GM23338 (cell line): ENCODE measurements at regions not wholly inside any gene's neighbourhood (a gene's known extent, or its start where the extent isn't known, plus 50 kb on each side); places are given as distances from the start of the nearest gene placed in this dataset.

Experiments
- CREB1 ChIP-seq: fragments of 250-450 bp; sonication (Bioruptor Pico); IDR thresholded peaks from 2 replicates; pipeline ENCODE4 v1.5.0; 2020; ENCODE audit warnings: low read depth, mild to moderate bottlenecking, moderate library complexity
- CTCF ChIP-seq, 2 experiments: fragments of 200-600 bp in 1 of 2; sonication (generic) in 1 of 2; conservative IDR thresholded peaks; 2 replicates each; pipeline versions ENCODE4 v1.5.1 to v1.6.1; 2016 to 2017; ENCODE audit warnings: antibody characterized with exemption in 2 of 2, low read depth in 2 of 2, mild to moderate bottlenecking in 2 of 2, moderate library complexity in 1 of 2
- ETS1 ChIP-seq: IDR thresholded peaks from 2 replicates; pipeline ENCODE4 v1.6.1; 2016; ENCODE audit warnings: antibody characterized with exemption
- EZH2 ChIP-seq: fragments of 200-600 bp; sonication (generic); IDR thresholded peaks from one replicate; pipeline ENCODE4 v1.8.0; 2017; ENCODE audit warnings: antibody characterized with exemption, mild to moderate bottlenecking, low read depth; ENCODE audit not compliant: unreplicated experiment
- EZH2phosphoT487 ChIP-seq: fragments of 200-600 bp; sonication (generic); IDR thresholded peaks from one replicate; pipeline ENCODE4 v1.8.1; 2018; ENCODE audit warnings: antibody characterized with exemption; ENCODE audit not compliant: unreplicated experiment
- JUNB ChIP-seq: IDR thresholded peaks from one replicate; pipeline ENCODE4 v1.6.1; 2016; ENCODE audit warnings: antibody characterized with exemption; ENCODE audit not compliant: unreplicated experiment
- POLR2AphosphoS5 ChIP-seq: IDR thresholded peaks from 2 replicates; pipeline ENCODE4 v1.6.1; 2016; ENCODE audit warnings: antibody characterized with exemption, low read depth
- REST ChIP-seq: IDR thresholded peaks from one replicate; pipeline ENCODE4 v1.6.1; 2018; ENCODE audit warnings: antibody characterized with exemption; ENCODE audit not compliant: unreplicated experiment
- ZNF331 ChIP-seq: fragments of 250-450 bp; sonication (Bioruptor Pico); IDR thresholded peaks from 2 replicates; pipeline ENCODE4 v1.5.0; 2020; ENCODE audit warnings: low read depth, mild to moderate bottlenecking, moderate library complexity

GRCh38 chr17:77422748-77423113 is 282.0 kb downstream of the SEC14L1 start:
- TF ChIP-seq CTCF (conservative IDR thresholded peaks at IDR 0.05; ENCODE audit: low read depth in 2 of 2) (no peak), EZH2 (no peak), CREB1 (no peak), POLR2AphosphoS5 (no peak), EZH2phosphoT487 (no peak), REST (no peak), ETS1 (no peak), ZNF331 (no peak), JUNB (no peak)
